ENCODE measurements at regions not wholly inside any gene's neighbourhood (a gene's known extent, or its start where the extent isn't known, plus 50 kb on each side); places are given as distances from the start of the nearest gene placed in this dataset.

DNA sequence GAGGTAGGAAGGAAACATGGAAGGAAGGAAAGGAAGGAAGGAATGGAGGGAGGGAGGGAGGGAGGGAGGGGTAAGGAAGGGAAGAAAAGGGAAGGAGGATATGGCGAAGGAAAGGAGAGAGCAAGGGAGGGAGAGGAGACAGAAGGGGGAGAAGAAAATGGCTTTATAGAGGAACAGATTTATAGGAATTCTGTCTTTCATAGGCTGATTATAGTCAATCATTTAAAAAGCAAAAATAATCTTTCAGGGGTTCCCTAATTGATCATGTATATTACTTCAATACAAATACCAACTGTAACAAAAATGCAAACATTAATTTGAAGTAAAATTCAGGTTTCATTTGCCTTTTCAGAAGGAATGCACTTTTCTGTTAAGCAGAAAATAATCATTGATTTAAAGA, 519.1 kb downstream of the MDFIC start:
- H3K9me3 ChIP-seq = no peaks in the 10 kb centered on the region
- TF ChIP-seq, protein P1, sequence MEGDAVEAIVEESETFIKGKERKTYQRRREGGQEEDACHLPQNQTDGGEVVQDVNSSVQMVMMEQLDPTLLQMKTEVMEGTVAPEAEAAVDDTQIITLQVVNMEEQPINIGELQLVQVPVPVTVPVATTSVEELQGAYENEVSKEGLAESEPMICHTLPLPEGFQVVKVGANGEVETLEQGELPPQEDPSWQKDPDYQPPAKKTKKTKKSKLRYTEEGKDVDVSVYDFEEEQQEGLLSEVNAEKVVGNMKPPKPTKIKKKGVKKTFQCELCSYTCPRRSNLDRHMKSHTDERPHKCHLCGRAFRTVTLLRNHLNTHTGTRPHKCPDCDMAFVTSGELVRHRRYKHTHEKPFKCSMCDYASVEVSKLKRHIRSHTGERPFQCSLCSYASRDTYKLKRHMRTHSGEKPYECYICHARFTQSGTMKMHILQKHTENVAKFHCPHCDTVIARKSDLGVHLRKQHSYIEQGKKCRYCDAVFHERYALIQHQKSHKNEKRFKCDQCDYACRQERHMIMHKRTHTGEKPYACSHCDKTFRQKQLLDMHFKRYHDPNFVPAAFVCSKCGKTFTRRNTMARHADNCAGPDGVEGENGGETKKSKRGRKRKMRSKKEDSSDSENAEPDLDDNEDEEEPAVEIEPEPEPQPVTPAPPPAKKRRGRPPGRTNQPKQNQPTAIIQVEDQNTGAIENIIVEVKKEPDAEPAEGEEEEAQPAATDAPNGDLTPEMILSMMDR (IDR thresholded peaks at IDR 0.05) = no peak
- TF ChIP-seq POLR2A (IDR thresholded peaks at IDR 0.05) = no peak
- no peaks in the 10 kb centered on the region for H3K4me1 ChIP-seq
- DNase-seq = no peak
- no peak overlapping the region for H3K27ac ChIP-seq
- H3K4me3 ChIP-seq (replicated peaks in 1 of 3) = no peak overlapping the region
- 96 to 98% methylated on average over 1 of the region's 1 CpG for WGBS, 2 donors
- no peaks in the 10 kb centered on the region for H3K36me3 ChIP-seq
- H3K27me3 ChIP-seq = no peaks in the 10 kb centered on the region
- intact Hi-C loops (cut with DNase I) = no loop called here

GRCh38 chr7:115435178-115435577, 513.3 kb downstream of the MDFIC start:
- Histone ChIP-seq H3K4me1 (no peaks in the 10 kb centered on the region), H3K4me3 (replicated peaks in 1 of 3) (no peak overlapping the region), H3K27me3 (no peaks in the 10 kb centered on the region), H3K36me3 (no peaks in the 10 kb centered on the region), H3K27ac (no peak overlapping the region), H3K9me3 (no peaks in the 10 kb centered on the region)
- intact Hi-C loops (cut with DNase I) = no loop called here
- DNase-seq = no peak
- no peak for TF ChIP-seq POLR2A (IDR thresholded peaks at IDR 0.05)
- TF ChIP-seq, protein P1 (IDR thresholded peaks at IDR 0.05) = no peak
- 88 to 96% methylated on average over 1 of the region's 1 CpG for WGBS, 2 donors

- Histone ChIP-seq H3K9me3 (no peaks in the 10 kb centered on the region), H3K4me3 (replicated peaks in 1 of 3) (no peak overlapping the region), H3K36me3 (no peaks in the 10 kb centered on the region), H3K27ac (no peak overlapping the region), H3K4me1 (no peaks in the 10 kb centered on the region), H3K27me3 (no peaks in the 10 kb centered on the region)
- no peak for DNase-seq
- TF ChIP-seq POLR2A (IDR thresholded peaks at IDR 0.05) = no peak
- TF ChIP-seq, protein P1 (IDR thresholded peaks at IDR 0.05) = no peak
- intact Hi-C loops (cut with DNase I) = no loop called here
- WGBS, 2 donors = 90 to 91% methylated on average over 3 of the region's 3 CpGs
These were observed 508.0 kb downstream of the MDFIC start for GRCh38 chr7:115429918-115430317.

DNA sequence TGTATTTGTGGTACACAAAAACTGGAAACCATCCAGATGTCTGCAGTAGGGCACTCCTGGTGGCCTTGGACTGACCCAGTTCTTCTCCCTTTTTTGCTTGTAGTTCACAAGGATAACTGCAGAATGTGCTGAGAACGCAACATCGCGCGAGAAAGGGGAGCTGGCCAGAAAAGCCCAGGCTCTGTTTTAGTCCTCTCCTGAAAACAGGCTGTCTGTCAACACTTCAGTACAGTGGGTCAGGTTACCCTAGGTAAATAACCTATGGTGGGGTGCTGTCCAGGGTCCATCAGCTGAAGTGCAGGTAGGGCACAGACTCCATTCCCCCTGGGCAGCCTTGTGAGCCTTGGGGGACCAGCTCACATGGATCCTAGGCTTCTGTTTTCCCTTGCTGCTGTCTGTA, 495.8 kb downstream of the MDFIC start:
- TF ChIP-seq POLR2A (IDR thresholded peaks at IDR 0.05) = no peak
- TF ChIP-seq, protein P1 (IDR thresholded peaks at IDR 0.05) = no peak
- intact Hi-C loops (cut with DNase I) = no loop called here
- DNase-seq = no peak
- WGBS, 2 donors = 57 to 71% methylated on average over 4 of the region's 4 CpGs
- H3K9me3 ChIP-seq = no peaks in the 10 kb centered on the region
- no peak overlapping the region for H3K27ac ChIP-seq
- H3K4me3 ChIP-seq (replicated peaks in 1 of 3) = no peak overlapping the region
- no peaks in the 10 kb centered on the region for H3K27me3 ChIP-seq
- no peaks in the 10 kb centered on the region for H3K36me3 ChIP-seq
- no peaks in the 10 kb centered on the region for H3K4me1 ChIP-seq

DNA sequence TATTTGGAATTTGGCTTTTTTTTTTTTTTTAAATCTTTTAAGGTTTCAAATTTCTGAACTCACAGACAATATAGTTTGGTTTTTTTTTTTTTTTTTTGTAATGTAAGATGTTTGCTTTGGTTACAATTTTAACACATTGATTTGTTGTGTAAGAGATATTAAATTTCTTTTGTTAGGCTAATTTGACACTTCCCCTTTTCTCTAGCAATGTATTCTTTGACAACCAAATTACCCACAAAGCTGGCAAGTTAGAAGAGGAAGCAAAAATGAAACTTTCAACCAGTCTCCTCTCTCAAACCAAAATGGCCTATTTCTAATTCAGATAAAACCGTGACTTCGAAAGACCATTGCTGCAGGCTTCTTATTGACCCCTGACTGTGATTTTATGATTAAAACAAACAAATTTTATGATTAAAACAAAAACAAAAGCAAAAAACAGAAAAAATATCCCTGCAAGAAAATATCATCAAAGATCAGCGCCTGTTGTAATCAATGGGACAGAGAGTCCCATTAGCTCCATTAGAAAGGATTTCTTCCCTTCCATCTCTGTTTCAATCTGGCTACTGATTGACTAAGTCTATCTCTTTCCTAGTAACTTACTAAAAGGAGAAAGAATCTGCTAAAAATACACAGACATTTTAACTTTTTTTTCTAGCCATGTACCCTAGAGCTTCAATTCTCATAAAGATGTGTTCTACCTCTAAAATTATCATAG, 489.2 kb downstream of the MDFIC start:
- intact Hi-C loops (cut with DNase I) = no loop called here
- Histone ChIP-seq H3K4me3 (replicated peaks in 1 of 3) (no peak overlapping the region), H3K4me1 (no peaks in the 10 kb centered on the region), H3K9me3 (no peaks in the 10 kb centered on the region), H3K27ac (no peak overlapping the region), H3K36me3 (no peaks in the 10 kb centered on the region), H3K27me3 (no peaks in the 10 kb centered on the region)
- no peak for DNase-seq
- WGBS, 2 donors = 93 to 95% methylated on average over 3 of the region's 3 CpGs
- no peak for TF ChIP-seq POLR2A (IDR thresholded peaks at IDR 0.05)
- TF ChIP-seq, protein P1 (IDR thresholded peaks at IDR 0.05) = no peak
